Cardiac fibroblast (primary cell): ENCODE measurements at regions not wholly inside any gene's neighbourhood (a gene's known extent, or its start where the extent isn't known, plus 50 kb on each side); places are given as distances from the start of the nearest gene placed in this dataset.

Source experiments
- DNase-seq, 2 donors: peaks; one replicate each; pipeline versions ENCODE4 v3.0.0 to v3.0.0-alpha.2; 2010; ENCODE audit warnings: low read depth in 2 of 2
- H3K4me3 ChIP-seq, 2 donors: replicated peaks in 1 of 2; 1 replicate in 1 of 2; 2 replicates in 1 of 2; pipeline ENCODE4 v1.5.1; 2011; ENCODE audit warnings: low read depth in 2 of 2, low read length in 2 of 2, mild to moderate bottlenecking in 2 of 2, moderate library complexity in 1 of 2
- TF ChIP-seq, protein P1 (sequence below): IDR thresholded peaks from one replicate; pipeline ENCODE4 v1.5.1; 2011; ENCODE audit warnings: low read depth, mild to moderate bottlenecking, low read length, inconsistent platforms

DNA sequence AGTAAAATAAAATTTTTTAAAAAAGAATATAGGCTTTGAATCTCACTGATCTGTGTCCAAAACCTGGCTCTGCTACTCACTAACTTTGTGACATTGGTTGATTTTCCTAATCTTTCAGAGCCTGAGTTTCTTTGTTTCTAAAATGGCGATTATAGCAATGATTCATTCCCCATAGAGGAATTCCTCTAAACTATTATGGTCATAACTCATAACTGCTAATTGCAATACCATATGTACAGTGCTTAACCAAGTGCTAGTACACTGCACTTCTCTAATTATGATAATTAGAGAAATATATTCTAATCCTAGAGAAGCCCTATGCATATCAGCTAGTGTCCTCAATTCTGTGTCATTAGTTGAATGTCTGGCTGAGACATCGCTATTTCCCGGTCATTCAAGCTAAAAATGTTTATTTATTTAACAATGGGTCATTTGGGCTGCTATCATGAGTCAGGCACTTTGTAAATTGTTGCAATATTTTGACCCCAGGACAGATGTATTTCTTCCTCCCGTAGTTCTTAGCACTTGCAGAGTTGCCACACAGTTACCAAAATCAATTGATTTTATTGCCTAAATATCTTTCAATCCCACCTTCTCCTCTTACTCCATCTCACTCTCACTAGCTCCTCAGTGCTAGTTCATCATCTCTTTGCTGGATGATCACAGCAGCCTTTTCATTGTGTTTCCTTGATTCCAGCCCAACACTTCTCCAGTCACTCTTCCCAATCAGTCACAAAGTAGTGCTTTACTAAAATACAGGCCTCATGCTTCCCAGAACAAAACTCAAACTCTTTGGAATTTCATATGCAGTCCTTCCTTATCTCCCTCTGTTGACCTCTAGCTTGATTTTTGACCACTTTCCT is 200.9 kb upstream of the PAPPA start:
- peak; percentile 46 to 91 for DNase-seq
- TF ChIP-seq, protein P1, sequence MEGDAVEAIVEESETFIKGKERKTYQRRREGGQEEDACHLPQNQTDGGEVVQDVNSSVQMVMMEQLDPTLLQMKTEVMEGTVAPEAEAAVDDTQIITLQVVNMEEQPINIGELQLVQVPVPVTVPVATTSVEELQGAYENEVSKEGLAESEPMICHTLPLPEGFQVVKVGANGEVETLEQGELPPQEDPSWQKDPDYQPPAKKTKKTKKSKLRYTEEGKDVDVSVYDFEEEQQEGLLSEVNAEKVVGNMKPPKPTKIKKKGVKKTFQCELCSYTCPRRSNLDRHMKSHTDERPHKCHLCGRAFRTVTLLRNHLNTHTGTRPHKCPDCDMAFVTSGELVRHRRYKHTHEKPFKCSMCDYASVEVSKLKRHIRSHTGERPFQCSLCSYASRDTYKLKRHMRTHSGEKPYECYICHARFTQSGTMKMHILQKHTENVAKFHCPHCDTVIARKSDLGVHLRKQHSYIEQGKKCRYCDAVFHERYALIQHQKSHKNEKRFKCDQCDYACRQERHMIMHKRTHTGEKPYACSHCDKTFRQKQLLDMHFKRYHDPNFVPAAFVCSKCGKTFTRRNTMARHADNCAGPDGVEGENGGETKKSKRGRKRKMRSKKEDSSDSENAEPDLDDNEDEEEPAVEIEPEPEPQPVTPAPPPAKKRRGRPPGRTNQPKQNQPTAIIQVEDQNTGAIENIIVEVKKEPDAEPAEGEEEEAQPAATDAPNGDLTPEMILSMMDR: no peak
- no peak overlapping the region for H3K4me3 ChIP-seq

DNA sequence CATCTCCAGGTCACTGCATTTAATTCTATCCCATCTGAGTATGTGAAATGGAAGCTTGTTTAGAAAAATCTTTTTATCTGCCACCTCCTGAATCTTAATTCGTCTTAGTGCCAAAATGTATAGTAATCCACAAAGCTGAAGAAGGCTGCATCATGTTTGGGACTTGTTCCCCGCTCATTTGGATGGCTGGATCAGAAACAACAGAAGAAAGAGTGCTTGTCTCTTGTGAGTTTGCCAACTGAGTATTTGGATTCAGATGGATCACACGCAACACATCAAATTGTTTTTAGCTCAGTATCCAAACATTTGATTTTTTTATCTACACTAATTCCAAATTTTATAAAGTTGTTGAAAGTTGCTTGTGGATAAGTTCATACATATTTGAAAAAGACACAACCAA is 197.2 kb upstream of the PAPPA start:
- TF ChIP-seq, protein P1: no peak
- no peak for DNase-seq
- H3K4me3 ChIP-seq: no peak overlapping the region

DNA sequence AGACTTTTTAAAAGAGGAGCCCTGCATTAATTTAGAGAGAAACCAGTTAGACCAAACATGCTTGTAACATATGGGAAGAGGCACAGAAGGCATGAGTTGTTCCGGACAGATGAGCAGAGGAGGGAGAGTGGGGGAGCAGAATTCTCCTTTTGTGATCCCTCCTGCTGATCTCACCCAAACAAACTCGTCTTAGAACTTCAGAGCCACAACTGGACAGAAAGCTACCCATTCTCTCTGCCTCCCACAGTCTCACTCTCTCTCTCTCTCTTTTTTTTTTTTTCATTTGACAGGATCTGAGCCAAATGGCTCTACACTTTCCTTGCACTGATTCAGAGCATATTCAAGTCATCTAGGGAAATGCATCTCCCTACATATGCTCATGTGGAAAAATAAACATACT is 196.0 kb upstream of the PAPPA start:
- TF ChIP-seq, protein P1: no peak
- DNase-seq: peak in 1 of 2 donors; percentile 59
- H3K4me3 ChIP-seq: no peak overlapping the region

GRCh38 chr9:115964710-115965347 is 188.8 kb upstream of the PAPPA start:
- DNase-seq: no peak
- H3K4me3 ChIP-seq: no peak overlapping the region
- TF ChIP-seq, protein P1: no peak

DNA sequence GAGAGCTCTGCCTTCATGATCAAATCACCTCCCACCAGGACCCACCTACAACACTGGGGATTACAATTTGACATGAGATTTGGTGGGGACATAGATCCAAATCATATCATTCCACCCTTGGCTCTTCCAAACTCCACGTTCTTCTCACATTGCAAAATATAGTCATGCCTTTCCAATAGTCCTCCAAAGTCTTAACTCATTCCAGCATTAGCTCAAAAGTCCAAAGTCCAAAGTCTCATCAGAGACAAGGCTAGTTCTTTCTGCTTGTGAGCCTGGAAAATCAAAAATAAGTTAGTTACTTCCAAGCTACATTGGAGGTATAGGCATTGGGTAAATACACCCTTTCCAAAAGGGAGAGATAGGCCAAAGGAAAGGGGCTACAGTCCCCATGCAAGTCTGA is 186.9 kb upstream of the PAPPA start:
- no peak for DNase-seq
- H3K4me3 ChIP-seq: no peak overlapping the region
- TF ChIP-seq, protein P1: no peak

- peak; percentile 49 to 59 for DNase-seq
- TF ChIP-seq, protein P1: no peak
- no peak overlapping the region for H3K4me3 ChIP-seq
Measured at GRCh38 chr9:115969096-115969495, 184.5 kb upstream of the PAPPA start.
